ENCODE measurements at regions not wholly inside any gene's neighbourhood (a gene's known extent, or its start where the extent isn't known, plus 50 kb on each side); places are given as distances from the start of the nearest gene placed in this dataset.
"Not testable (repeated sequence)": the region's sequence is repeated elsewhere in the genome, so short reads cannot be mapped to it uniquely, and the experiment has no call there.

GRCh38 chr22:36081023-36081431 lies 52.4 kb upstream of the RBFOX2 start:
- peak; percentile 69 for DNase-seq (ENCODE audit: low read depth)

GRCh38 chr22:36080281-36080680 lies 51.7 kb upstream of the RBFOX2 start:
- H3K4me3 ChIP-seq (replicated peaks; ENCODE audit: low read depth, low read length); DNase-seq (ENCODE audit: low read depth): not testable (repeated sequence)

More at GRCh38 chr22:36081023-36081431, 52.4 kb upstream of the RBFOX2 start:
- no peak for TF ChIP-seq CTCF (IDR thresholded peaks at IDR 0.05; ENCODE audit: low read length, missing control alignments)
- no peak overlapping the region for H3K4me3 ChIP-seq (replicated peaks; ENCODE audit: low read depth, low read length)

GRCh38 chr22:36079041-36079440 lies 50.4 kb upstream of the RBFOX2 start:
- no peak for TF ChIP-seq CTCF (IDR thresholded peaks at IDR 0.05; ENCODE audit: low read length, missing control alignments)
- DNase-seq (ENCODE audit: low read depth), result no peak
- H3K4me3 ChIP-seq (replicated peaks; ENCODE audit: low read depth, low read length), result no peak overlapping the region

Data from fibroblast of pulmonary artery (primary cell).